Stimulated activated CD4-positive, alpha-beta T cell treated with anti-CD3 and anti-CD28 coated beads, TNF-alpha, amount 100 ng/mL, for 24 hours (primary cell): ENCODE measurements at regions not wholly inside any gene's neighbourhood (a gene's known extent, or its start where the extent isn't known, plus 50 kb on each side); places are given as distances from the start of the nearest gene placed in this dataset.
"Not testable (repeated sequence)": the region's sequence is repeated elsewhere in the genome, so short reads cannot be mapped to it uniquely, and the experiment has no call there.

Experiments used
- DNase-seq, 3 experiments: peaks; one replicate each; pipeline ENCODE4 v3.0.0-alpha.2; 2020; ENCODE audit warnings: low read depth in 3 of 3

DNA sequence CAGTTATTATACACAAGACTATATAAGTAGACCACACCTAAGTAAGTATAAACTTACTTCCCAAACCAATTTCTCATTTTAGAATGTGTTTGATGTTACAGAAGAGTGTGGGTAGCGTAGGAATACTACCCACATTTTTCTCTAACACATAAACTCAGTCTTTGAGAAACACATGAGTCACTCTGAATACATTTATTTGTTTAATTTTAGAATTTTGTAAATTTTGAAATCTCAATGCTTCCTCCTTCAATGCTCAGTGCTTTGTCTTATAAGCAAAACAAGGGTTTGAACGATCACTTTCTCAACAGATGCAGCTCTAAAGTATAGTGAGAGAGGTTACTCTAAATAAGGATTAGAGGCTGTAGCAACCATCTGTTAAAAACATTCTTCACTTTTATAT lies 700.8 kb downstream of the SI start:
- no peak for DNase-seq

DNA sequence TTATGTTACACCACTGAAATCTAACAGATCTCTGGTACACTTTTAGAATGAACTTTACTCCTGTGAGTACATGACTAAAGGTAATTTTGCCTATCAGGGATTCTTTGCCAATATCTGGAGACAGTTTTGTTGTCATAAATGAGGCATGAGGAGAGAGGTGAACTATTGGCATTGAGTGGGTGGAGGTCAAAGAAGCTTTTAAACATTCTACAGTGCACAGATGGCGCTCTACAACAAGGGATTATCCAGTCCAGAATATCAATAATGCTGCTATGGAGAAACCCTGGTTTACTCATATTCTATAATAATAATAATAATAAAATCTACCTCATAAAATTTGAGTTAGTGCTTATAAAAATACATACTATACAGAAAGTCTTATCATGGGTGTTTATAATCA lies 702.3 kb downstream of the SI start:
- DNase-seq = no peak

DNA sequence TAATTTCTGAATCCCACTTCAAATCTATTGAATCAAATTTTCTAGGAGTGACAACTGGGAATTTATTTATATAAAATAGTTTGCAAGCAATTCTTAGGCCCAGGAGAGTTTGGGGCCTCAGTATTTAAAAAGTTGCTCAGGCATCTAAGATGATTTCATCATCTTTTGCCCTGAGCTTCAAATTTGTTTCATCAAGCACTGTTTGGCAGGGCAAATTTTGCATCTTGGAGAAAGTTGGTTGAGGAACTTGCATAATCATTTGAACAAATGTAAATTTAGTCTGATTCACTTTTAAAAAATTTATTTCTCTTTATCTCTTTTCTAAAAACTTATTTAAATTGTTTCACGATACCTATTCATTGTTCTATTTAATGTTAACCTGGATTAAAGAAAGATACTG lies 702.8 kb downstream of the SI start:
- no peak for DNase-seq

DNA sequence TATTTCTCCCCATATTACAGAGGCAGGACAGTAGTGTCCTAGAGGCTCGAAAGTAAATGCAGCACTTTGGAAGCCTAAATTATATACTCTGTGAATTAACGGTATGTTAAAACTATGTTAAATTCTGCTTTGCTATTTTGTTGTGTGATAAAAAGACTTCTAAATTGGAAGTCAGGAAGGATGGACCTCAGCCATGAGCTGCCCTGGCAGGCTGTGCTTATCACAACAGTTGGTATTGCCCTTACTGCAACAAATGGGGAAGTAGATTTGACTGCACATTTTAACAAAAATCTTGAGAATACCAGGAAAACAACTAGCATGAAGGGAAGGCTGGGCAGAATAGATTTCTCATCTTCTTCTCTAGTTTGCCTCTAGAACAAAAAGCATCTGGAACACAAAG lies 706.6 kb downstream of the SI start:
- no peak for DNase-seq

DNA sequence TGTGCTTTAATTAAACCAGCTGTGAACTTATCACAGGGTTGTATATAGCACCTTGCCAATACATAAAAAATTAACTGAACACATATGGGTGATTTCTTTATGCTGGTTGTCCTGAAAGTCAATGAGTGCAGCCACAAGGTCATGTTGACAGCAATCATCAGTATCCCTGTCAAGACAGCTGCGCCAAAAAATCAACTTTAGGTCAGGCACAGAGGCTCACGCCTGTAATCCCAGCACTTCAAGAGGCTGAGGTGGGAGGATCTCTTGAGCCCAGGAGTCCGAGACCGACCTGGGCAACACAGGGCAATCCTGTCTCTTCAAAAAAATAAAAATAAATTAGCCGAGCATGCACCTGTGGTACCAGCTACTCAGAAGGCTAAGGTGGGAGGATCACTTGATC lies 707.3 kb downstream of the SI start:
- no peak for DNase-seq

- DNase-seq = no peak
These were observed 713.1 kb downstream of the SI start for GRCh38 chr3:164365242-164365641.

DNA sequence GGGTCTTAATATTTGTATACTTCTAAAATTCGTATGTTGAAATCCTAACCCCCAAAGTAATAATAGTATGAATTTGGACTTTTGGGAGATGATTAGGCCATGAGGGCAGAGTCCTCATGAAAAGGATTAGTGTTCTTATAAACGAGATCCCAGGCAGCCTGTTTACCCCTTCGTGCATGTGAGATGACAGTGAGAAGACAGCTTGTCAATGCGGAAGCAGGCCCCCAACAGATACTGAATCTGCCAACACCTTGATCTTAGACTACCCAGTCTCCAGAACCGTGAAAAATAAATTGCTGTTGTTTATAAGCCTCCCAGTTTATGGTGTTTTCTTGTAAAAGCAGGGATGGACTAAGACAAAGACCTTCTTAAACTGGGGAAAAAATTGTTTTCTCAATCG lies 714.2 kb downstream of the SI start:
- no peak for DNase-seq

GRCh38 chr3:164360738-164361406 lies 717.4 kb downstream of the SI start:
- DNase-seq = no peak

- DNase-seq = no peak
These were observed 718.2 kb downstream of the SI start for GRCh38 chr3:164360078-164360578.

GRCh38 chr3:164352991-164353390 lies 725.3 kb downstream of the SI start:
- no peak for DNase-seq

DNA sequence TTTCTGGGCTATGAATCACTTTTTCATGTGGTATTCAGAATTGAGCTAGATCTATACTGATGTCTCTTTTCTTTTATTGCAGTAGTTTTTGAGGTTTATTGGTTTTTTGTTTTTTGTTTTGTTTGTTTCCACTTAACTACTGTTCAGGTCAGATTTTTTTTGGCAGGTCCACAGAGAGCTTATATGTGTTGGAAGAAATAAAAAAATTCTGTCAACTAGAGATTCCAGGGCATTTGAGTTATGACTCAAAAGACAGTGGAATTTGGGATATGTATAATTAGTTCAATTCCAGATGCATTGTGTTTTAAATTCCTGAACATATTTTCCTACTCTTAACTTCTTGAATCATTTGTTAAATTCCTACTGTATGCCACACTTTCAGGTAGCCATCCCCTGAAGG lies 727.2 kb downstream of the SI start:
- no peak for DNase-seq

DNA sequence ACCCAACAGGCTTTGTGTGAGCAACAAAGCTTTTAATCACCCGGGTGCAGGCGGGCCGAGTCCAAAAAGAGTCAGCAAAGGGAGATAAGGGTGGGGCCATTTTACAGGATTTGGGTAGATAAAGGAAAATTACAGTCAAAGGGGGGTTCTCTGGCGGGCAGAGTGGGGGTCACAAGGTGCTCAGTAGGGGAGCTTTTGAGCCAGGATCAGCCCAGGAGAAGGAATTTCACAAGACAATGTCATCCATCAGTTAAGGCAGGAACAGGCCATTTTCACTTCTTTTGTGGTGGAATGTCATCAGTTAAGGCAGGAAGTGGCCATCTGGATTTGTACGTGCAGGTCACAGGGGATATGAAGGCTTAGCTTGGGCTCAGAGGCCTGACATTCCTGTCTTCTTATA lies 736.1 kb downstream of the SI start:
- not testable (repeated sequence) for DNase-seq

- DNase-seq = no peak
These were observed 737.2 kb downstream of the SI start for GRCh38 chr3:164341086-164341485.

DNA sequence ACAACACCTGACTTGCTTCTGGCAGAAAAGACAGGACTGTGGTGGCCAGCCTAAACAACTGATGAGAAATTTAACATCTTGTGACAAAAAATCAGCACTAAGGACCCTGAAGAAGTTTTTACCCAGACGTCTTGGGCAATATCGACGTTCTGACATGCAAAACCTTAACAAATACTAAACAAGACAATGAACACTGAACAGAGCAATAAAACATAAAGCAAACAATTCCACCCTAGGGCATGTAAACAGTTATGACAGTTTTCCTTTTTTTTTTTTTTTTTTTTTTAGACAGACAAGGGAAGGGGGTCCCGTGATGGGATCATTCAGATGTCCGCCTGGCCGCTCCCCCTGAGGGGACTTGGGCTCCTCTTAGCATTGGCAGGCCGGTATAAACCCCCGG lies 738.0 kb downstream of the SI start:
- no peak for DNase-seq

- no peak for DNase-seq
These were observed 745.2 kb downstream of the SI start for GRCh38 chr3:164332831-164333802.

DNA sequence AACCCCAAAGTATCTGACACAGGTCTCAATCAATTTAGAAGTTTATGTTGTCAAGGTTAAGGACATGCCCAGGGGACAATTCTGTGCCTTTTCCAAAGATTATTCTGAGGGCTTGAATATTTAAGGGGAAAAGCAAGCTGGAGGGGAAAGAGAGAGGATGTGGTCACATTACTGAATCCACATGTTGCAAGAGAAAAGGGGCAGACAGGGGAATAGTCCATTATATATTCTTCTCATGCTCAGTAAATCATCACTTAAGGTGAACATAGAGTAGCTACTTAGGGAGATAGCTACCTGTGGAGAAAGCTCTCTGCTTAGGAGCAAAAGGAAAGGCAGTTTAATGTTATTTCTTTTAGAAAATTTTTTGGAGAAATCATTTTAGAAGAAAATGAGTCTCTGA lies 751.6 kb downstream of the SI start:
- DNase-seq = no peak

GRCh38 chr3:164320962-164321361 lies 757.3 kb downstream of the SI start:
- no peak for DNase-seq

DNA sequence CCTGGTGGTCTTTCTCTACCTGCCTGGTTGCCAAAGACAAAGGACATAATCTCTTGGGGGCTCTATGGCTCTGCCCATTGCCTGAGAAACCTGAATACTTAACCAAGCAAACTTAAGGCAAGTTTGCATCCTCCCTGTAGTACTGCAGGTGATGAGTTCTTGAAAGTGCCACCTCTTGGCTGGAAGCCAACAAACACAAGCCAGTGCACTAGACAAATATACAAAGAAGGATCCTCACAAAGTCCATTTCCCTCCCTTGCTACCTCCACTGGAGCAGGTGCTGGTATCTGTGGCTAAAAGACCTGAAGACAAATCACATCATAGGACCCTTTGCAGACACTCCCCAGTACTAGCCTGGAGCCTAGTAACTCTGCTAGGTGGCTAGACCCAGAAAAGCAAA lies 772.3 kb downstream of the SI start:
- no peak for DNase-seq

DNA sequence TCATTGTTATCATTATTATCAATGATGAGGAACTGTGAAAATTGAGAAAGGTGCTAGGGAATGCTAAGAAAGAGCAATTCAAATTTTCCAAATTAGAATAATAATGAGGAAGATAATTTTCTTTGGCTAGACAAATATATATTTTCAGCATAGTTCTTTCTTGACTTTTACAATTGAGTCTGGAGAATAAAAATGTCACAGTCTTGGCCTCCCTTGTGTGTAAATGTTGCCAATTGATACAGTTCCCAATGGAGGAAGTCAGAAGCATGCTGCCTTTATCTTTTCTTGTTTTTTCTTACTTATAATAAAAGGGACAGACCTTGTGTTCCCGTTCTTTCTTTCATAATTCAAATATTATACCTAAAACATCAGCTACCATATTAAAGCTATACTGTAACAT lies 774.4 kb downstream of the SI start:
- no peak for DNase-seq

DNA sequence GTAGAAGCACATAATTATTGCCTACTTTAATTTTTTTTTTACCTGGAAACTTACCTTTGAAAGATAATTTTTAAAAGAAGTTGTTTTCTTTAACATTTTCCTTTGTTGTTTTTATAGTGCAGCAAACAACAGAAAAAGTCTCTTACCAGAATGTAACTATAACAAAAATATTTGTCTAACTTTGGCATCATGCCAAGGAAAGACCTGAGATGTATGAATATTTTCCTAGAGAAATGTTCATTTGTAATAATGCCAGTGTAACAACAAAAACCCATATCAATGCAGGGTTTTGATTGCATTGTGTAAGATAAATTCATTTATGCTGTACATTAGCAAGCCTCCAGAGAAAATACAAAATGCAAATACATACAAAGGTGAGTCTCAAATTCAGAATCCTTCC lies 775.7 kb downstream of the SI start:
- DNase-seq = no peak

GRCh38 chr3:164291486-164291885 lies 786.8 kb downstream of the SI start:
- DNase-seq = not testable (repeated sequence)

DNA sequence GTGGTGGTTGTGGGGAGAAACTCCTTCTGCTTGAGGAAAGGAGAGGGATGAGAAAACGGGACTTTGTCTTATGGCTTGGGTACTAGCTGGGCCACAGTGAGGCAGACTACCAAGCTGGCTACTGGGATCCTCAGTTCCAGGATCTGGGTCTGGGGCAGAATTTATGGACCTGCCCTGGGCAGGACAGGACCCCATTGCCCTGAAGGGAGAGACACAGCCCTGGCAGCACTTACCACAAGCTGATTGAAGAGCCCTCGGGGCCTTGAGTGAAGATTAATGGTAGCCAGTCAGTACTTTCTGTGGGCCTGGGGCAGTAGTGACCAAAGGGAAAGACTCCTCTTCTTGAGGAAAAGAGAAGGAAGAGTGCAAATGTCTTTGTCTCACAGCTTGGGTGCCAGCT lies 799.7 kb downstream of the SI start:
- DNase-seq = no peak

DNA sequence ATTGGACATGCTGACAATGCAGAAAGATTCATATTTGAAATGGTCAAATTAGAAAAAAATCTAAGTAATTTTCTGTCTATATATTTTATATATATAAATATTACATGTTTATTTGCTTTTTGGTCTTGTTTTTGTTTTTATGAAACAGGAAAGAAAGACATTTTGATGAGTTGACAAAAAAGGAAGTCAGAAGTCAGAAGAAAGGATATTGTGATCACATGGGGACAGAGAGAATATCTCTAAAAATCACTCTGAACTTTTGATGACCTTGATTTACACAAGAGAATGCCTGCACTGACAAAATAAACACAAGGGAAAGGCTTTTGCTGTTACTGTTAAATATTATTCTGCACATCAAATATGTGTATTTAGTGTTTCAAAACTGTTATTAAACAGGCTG lies 811.2 kb downstream of the SI start:
- DNase-seq = no peak
